Retina (tissue), 1 donor: ENCODE measurements at regions not wholly inside any gene's neighbourhood (a gene's known extent, or its start where the extent isn't known, plus 50 kb on each side); places are given as distances from the start of the nearest gene placed in this dataset.

Experiments
- DNase-seq: peaks from one replicate; pipeline ENCODE4 v3.0.0-alpha.2; 2016

GRCh38 chr10:50936335-50936734, 50.9 kb upstream of the A1CF start:
- no peak for DNase-seq

GRCh38 chr10:50937230-50937907, 51.9 kb upstream of the A1CF start:
- no peak for DNase-seq

- DNase-seq: no peak
Measured at GRCh38 chr10:50941629-50942028, 56.2 kb upstream of the A1CF start.

GRCh38 chr10:50946991-50947781, 61.8 kb upstream of the A1CF start:
- DNase-seq: no peak

- DNase-seq: no peak
Measured at GRCh38 chr10:50951365-50951764, 65.9 kb upstream of the A1CF start.

GRCh38 chr10:50961297-50961696, 75.9 kb upstream of the A1CF start:
- no peak for DNase-seq

GRCh38 chr10:50963063-50963462, 77.6 kb upstream of the A1CF start:
- DNase-seq: no peak

- DNase-seq: no peak
Measured at GRCh38 chr10:50968386-50969091, 83.1 kb upstream of the A1CF start.

GRCh38 chr10:50972591-50972990, 87.2 kb upstream of the A1CF start:
- no peak for DNase-seq

- DNase-seq: no peak
Measured at GRCh38 chr10:50981385-50981784, 92.9 kb upstream of the PRKG1 start.

- DNase-seq: no peak
Measured at GRCh38 chr10:50981904-50982303, 92.4 kb upstream of the PRKG1 start.

GRCh38 chr10:50982989-50983388, 91.3 kb upstream of the PRKG1 start:
- DNase-seq: no peak

GRCh38 chr10:50987934-50988333, 86.4 kb upstream of the PRKG1 start:
- DNase-seq: no peak

GRCh38 chr10:50988792-50989191, 85.5 kb upstream of the PRKG1 start:
- DNase-seq: peak; percentile 54

- peak; percentile 87 for DNase-seq
Measured at GRCh38 chr10:50990568-50991455, 83.5 kb upstream of the PRKG1 start.

- DNase-seq: peak; percentile 70
Measured at GRCh38 chr10:50991456-50992355, 82.6 kb upstream of the PRKG1 start.

- DNase-seq: peak; percentile 62
Measured at GRCh38 chr10:50992356-50992901, 81.9 kb upstream of the PRKG1 start.

GRCh38 chr10:50992972-50993766, 81.1 kb upstream of the PRKG1 start:
- DNase-seq: peak; percentile 66

- no peak for DNase-seq
Measured at GRCh38 chr10:50993771-50994251, 80.5 kb upstream of the PRKG1 start.

- DNase-seq: no peak
Measured at GRCh38 chr10:50997461-50997860, 76.8 kb upstream of the PRKG1 start.
